Progenitor cell of endocrine pancreas (in vitro differentiated cells): ENCODE measurements at regions not wholly inside any gene's neighbourhood (a gene's known extent, or its start where the extent isn't known, plus 50 kb on each side); places are given as distances from the start of the nearest gene placed in this dataset.

Experiments used
- DNase-seq: peaks from one replicate; pipeline ENCODE4 v3.0.0; 2021; ENCODE audit warnings: low spot score; ENCODE audit not compliant: unreplicated experiment
- H3K27ac Mint-ChIP-seq: 2 replicates; pipeline ENCODE4 v1.8.0; 2021; ENCODE audit warnings: mild to moderate bottlenecking, moderate library complexity, mixed read lengths
- H3K27me3 Mint-ChIP-seq: 2 replicates; pipeline ENCODE4 v1.8.0; 2021; ENCODE audit warnings: mixed read lengths
- H3K36me3 Mint-ChIP-seq: 2 replicates; pipeline ENCODE4 v1.8.0; 2022; ENCODE audit warnings: mixed read lengths; ENCODE audit not compliant: insufficient read depth
- H3K4me1 Mint-ChIP-seq: 2 replicates; pipeline ENCODE4 v1.8.0; 2021; ENCODE audit warnings: low read depth, mixed read lengths
- H3K4me3 Mint-ChIP-seq: 2 replicates; pipeline ENCODE4 v1.8.0; 2021; ENCODE audit warnings: low read depth, mild to moderate bottlenecking, moderate library complexity, mixed read lengths
- H3K9me3 Mint-ChIP-seq: 2 replicates; pipeline ENCODE4 v1.8.0; 2021; ENCODE audit warnings: low read depth, mixed read lengths
- CTCF ChIP-seq: fragments of 200-600 bp; sonication (generic); IDR thresholded peaks from one replicate; pipeline ENCODE4 v1.5.0; 2021; ENCODE audit warnings: antibody characterized with exemption, mild to moderate bottlenecking; ENCODE audit not compliant: unreplicated experiment

DNA sequence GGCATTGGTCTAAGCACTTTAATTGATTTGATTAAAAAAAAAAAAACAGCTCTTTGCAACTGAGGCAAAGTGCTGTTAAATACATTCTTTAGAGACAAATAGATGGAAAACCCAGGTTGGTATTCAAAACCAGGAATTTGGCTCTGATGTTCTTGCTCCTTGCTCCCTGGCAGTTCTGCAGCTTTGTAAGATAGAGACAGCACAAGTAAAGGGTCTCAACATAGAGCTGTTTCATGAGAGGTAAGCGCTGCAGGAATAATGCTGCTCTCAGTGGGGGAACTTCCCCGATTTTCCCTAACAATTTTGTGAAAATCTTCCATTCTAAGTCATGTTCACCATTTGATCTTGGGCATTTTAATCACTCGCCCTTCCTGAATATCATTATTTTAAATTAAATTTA lies 479.5 kb upstream of the HS3ST1 start:
- H3K9me3 Mint-ChIP-seq: no peaks in the 10 kb centered on the region
- no peak overlapping the region for H3K4me3 Mint-ChIP-seq
- H3K27me3 Mint-ChIP-seq: no peaks in the 10 kb centered on the region
- no peak overlapping the region for H3K27ac Mint-ChIP-seq
- no peak for DNase-seq
- no peaks in the 10 kb centered on the region for H3K36me3 Mint-ChIP-seq
- H3K4me1 Mint-ChIP-seq: no peaks in the 10 kb centered on the region
- no peak for TF ChIP-seq CTCF

- no peaks in the 10 kb centered on the region for H3K4me1 Mint-ChIP-seq
- H3K36me3 Mint-ChIP-seq: no peaks in the 10 kb centered on the region
Observed at GRCh38 chr4:11904846-11905739, 476.4 kb upstream of the HS3ST1 start.

DNA sequence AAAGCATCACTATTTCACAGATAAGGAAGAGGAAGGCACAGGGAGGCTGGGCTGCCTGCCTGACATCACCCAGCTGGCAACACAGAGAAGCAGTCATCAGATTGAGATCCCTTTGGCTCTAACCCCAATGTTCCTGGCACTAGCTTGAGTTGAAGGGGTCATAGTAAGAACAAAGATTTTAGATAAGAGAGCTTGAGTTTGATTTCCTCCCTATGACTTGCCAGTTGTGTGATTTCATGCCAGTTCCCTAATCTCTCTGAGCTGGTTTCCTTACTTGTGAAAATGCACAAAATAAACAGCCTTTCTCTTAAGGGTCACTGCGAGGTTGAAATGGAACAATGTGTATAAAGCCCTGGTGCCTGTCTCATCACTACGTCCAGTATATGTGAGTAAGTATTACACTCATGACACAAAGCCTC lies 475.4 kb upstream of the HS3ST1 start:
- Mint-ChIP-seq H3K27ac (no peak overlapping the region), H3K36me3 (no peaks in the 10 kb centered on the region), H3K9me3 (no peaks in the 10 kb centered on the region), H3K4me1 (no peaks in the 10 kb centered on the region), H3K4me3 (no peak overlapping the region), H3K27me3 (no peaks in the 10 kb centered on the region)
- TF ChIP-seq CTCF: no peak
- DNase-seq: no peak

More at GRCh38 chr4:11904846-11905739, 476.4 kb upstream of the HS3ST1 start:
- no peaks in the 10 kb centered on the region for H3K9me3 Mint-ChIP-seq
- no peak overlapping the region for H3K4me3 Mint-ChIP-seq
- H3K27me3 Mint-ChIP-seq: no peaks in the 10 kb centered on the region
- no peak overlapping the region for H3K27ac Mint-ChIP-seq
- TF ChIP-seq CTCF: no peak
- no peak for DNase-seq

DNA sequence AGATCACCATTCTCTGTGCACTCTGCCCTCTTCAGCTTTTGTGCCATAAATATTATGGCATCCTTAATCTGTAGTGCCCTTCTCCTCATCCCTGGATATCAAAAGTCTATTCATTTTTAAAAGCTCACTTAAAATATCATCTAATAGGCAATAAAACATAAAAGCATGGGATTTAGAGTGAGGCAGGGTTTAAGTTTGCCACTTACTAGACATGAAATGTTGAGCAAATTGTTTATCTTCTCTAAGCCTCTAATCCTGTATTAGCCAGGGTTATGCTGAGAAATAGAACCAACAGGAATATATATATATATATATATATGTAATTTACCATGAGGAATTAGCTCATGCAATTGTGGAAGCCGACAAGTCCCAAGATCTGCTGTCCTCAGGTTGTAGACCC lies 472.4 kb upstream of the HS3ST1 start:
- peaks cover 11% of the 10 kb centered on the region for H3K9me3 Mint-ChIP-seq
- no peak overlapping the region for H3K27ac Mint-ChIP-seq
- no peak for TF ChIP-seq CTCF
- H3K36me3 Mint-ChIP-seq: peaks cover 1% of the 10 kb centered on the region
- no peaks in the 10 kb centered on the region for H3K4me1 Mint-ChIP-seq
- H3K27me3 Mint-ChIP-seq: no peaks in the 10 kb centered on the region
- no peak overlapping the region for H3K4me3 Mint-ChIP-seq
- no peak for DNase-seq

DNA sequence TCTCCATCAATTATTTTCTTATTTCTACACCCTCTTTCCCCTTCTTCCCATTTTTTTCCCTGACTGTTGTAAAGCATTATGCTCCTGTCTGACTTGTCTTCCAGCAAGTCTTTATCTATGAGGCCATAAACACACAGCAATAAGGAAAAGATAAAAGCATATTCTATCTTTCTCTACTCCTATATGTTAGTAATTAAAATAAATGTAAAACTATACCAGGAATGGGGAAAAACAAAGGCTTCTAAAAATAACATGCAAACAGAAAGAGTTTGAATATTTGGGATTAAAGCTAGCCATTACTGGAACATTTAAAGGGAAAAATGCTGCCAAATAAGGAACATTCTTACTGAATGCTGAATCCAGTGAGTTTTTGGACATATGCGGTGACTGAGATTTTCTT lies 471.7 kb upstream of the HS3ST1 start:
- Mint-ChIP-seq H3K27ac (no peak overlapping the region), H3K4me1 (no peaks in the 10 kb centered on the region), H3K27me3 (no peaks in the 10 kb centered on the region), H3K9me3 (peaks cover 11% of the 10 kb centered on the region), H3K36me3 (peaks cover 1% of the 10 kb centered on the region), H3K4me3 (no peak overlapping the region)
- DNase-seq: no peak
- no peak for TF ChIP-seq CTCF
